ENCODE measurements at regions not wholly inside any gene's neighbourhood (a gene's known extent, or its start where the extent isn't known, plus 50 kb on each side); places are given as distances from the start of the nearest gene placed in this dataset.

DNA sequence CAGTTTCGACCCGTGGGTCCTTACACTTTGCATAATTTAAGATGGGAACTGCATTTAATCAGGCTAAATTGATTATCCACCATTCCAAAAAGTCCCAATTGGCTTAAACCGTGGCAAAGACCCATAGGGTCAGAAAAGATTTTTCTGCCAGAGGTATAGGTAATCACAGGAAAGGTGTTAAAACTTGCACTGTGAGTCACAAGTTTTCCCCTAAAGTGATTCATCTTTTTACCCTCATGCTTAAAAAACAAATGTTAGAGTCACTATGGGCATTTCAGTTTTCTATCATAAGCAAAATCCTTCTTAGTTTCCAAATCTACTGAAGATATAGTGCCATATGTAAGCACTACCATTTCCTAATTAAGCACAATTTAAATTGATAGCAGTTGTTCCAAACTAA is 1079.8 kb downstream of the ADGRL2 start:
- TF ChIP-seq, protein P1, sequence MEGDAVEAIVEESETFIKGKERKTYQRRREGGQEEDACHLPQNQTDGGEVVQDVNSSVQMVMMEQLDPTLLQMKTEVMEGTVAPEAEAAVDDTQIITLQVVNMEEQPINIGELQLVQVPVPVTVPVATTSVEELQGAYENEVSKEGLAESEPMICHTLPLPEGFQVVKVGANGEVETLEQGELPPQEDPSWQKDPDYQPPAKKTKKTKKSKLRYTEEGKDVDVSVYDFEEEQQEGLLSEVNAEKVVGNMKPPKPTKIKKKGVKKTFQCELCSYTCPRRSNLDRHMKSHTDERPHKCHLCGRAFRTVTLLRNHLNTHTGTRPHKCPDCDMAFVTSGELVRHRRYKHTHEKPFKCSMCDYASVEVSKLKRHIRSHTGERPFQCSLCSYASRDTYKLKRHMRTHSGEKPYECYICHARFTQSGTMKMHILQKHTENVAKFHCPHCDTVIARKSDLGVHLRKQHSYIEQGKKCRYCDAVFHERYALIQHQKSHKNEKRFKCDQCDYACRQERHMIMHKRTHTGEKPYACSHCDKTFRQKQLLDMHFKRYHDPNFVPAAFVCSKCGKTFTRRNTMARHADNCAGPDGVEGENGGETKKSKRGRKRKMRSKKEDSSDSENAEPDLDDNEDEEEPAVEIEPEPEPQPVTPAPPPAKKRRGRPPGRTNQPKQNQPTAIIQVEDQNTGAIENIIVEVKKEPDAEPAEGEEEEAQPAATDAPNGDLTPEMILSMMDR (IDR thresholded peaks at IDR 0.05; ENCODE audit: borderline replicate concordance, control extremely low read depth, extremely low read depth, insufficient read depth, missing control alignments), result no peak
- in situ Hi-C loops (cut with MboI; ENCODE audit: low sequenced_read_pairs, unreplicated experiment), result no loop called here

DNA sequence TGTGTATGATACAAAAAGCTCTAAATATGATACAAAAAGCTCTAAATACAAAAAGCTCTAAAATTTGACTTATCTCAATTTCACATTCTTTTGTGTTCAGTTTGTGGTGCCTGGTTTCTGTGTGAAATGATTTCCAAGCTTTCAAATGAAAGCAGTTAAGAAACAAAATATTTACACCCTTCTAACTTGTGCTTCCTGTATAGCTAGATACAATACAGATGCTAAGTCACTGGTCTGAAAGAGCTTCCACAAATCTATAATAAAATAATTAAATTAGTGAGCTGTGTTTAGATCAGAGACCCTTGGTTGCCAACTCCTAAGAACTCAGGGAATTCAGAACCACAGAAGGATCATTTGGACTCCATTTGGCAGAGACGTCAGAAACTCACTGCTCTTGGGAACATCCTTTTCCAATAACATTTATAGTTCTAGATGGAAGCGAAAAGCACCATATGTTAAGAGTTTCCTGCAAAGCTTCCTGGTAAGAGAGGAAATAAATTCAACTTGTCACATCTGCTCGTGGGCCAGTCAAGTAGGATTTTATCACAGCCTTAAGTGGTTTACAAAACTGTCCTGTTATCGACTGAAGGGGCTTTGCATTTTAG is 1079.1 kb downstream of the ADGRL2 start:
- DNase-seq (ENCODE audit: low spot score), result no peak
- in situ Hi-C loops (cut with MboI; ENCODE audit: low sequenced_read_pairs, unreplicated experiment), result no loop called here
- TF ChIP-seq, protein P1 (IDR thresholded peaks at IDR 0.05; ENCODE audit: borderline replicate concordance, control extremely low read depth, extremely low read depth, insufficient read depth, missing control alignments), result no peak

More for the DNA sequence above, 1079.8 kb downstream of the ADGRL2 start:
- DNase-seq (ENCODE audit: low spot score), result no peak

DNA sequence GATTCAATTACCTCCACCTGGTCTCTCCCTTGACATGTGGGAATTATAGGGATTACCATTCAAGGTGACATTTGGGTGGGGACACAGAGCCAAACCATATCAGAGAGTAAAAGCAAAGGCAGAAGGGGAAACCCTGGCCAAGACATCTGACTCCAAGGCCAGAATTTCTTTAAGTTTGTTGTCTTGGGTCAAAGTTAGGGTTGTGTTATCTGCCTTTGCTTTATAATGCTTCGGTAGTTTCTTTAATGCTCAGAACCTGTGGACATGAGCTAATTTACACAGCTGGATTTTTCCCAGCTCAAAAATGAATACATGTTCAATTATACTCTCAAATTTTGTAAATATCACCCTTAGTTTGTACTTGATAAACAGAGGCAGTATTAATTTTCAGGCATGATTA is 1074.4 kb downstream of the ADGRL2 start:
- in situ Hi-C loops (cut with MboI; ENCODE audit: low sequenced_read_pairs, unreplicated experiment), result no loop called here
- TF ChIP-seq, protein P1 (IDR thresholded peaks at IDR 0.05; ENCODE audit: borderline replicate concordance, control extremely low read depth, extremely low read depth, insufficient read depth, missing control alignments), result no peak
- DNase-seq (ENCODE audit: low spot score), result no peak

DNA sequence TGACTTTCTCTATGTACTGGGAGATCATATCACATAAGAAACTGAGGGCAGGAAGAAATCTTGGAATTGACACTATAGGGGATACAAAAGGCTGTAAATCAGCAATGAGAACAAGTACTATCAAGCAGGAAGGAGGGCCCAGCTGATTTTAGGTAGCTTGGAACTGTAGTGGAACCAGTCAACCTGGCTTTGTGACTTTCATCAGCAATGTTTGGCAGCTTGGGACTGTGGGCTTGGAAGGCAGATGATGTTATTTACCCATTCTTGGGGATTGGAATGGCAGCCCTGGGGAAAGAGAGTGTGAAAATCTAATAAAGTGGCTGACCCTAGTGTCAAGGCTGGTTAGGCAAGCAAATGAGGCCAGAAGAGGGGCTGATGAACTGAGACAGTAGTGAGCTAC is 1073.3 kb downstream of the ADGRL2 start:
- DNase-seq (ENCODE audit: low spot score), result no peak
- in situ Hi-C loops (cut with MboI; ENCODE audit: low sequenced_read_pairs, unreplicated experiment), result no loop called here

DNA sequence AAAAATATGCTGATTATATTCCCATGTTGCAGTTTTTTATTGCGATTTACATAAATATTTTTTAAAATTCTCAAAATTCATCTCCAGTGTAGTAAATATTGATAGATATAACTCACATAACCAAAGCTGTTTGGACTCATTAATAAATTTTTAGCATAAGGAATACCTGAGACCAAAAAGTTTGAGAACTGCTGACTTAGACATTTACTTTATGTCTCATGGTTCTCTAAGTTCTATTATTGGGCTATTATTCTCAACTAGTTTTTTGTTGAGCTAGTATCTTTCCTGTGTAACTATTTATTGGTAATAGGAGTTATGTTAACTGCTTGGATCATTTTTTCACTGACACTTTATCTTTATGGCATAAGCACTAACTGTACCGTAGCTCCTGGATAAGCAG is 1069.6 kb downstream of the ADGRL2 start:
- no peak for DNase-seq (ENCODE audit: low spot score)
- in situ Hi-C loops (cut with MboI; ENCODE audit: low sequenced_read_pairs, unreplicated experiment), result no loop called here
- TF ChIP-seq, protein P1 (IDR thresholded peaks at IDR 0.05; ENCODE audit: borderline replicate concordance, control extremely low read depth, extremely low read depth, insufficient read depth, missing control alignments), result no peak

More for the DNA sequence above, 1073.3 kb downstream of the ADGRL2 start:
- TF ChIP-seq, protein P1 (IDR thresholded peaks at IDR 0.05; ENCODE audit: borderline replicate concordance, control extremely low read depth, extremely low read depth, insufficient read depth, missing control alignments), result no peak

DNA sequence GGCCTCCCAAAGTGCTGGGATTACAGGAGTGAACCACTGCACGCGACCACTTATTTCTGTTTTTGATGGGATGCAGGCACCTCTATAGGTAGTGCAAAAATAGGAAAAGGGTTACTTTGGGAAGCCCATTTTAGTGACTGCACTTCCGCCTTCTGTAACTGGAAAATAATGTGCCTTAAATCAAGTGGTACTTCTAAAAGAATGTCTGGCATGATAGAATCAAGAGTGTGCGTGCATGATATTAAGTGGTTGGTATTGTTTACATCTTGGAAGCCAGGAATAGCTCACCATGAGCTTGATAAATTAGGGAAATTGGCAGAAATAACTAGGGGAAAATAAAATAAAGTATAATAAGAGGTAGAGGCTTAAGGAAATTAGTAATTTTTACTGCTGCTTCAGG is 1067.0 kb downstream of the ADGRL2 start:
- DNase-seq (ENCODE audit: low spot score), result no peak
- in situ Hi-C loops (cut with MboI; ENCODE audit: low sequenced_read_pairs, unreplicated experiment), result no loop called here
- TF ChIP-seq, protein P1 (IDR thresholded peaks at IDR 0.05; ENCODE audit: borderline replicate concordance, control extremely low read depth, extremely low read depth, insufficient read depth, missing control alignments), result no peak
